PC-9 (cell line): ENCODE measurements at regions not wholly inside any gene's neighbourhood (a gene's known extent, or its start where the extent isn't known, plus 50 kb on each side); places are given as distances from the start of the nearest gene placed in this dataset.

Source experiments
- CTCF ChIP-seq: fragments of 200-600 bp; sonication (generic); conservative IDR thresholded peaks from 2 replicates; pipeline ENCODE4 v1.6.1; 2017; ENCODE audit warnings: mixed run types, antibody characterized with exemption, mild to moderate bottlenecking, moderate library complexity
- EZH2 ChIP-seq: fragments of 200-600 bp; sonication (generic); IDR thresholded peaks from 2 replicates; pipeline ENCODE4 v1.8.0; 2017; ENCODE audit warnings: antibody characterized with exemption, low read depth

DNA sequence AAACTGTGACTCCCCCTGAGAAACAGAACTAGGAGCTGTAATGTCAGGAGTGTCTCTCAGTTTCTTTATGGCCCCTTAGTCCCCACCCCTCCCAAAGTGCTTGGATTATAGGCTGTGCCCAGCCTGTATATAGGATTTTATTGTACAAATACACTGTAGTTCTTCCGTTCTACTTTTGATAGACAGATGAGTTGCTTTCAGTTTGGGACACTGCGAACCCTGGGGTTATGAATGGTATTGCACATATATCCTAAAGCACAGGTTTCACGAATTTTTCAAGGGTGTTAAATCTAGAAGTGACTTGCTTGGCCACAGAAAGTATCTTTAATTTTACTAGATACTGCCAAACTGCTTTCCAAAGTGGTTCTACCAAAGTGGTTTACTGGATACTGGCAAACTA, 152.9 kb upstream of the ATXN1 start:
- no peak for TF ChIP-seq CTCF
- TF ChIP-seq EZH2 = no peak
